K562 (cell line): ENCODE measurements at regions not wholly inside any gene's neighbourhood (a gene's known extent, or its start where the extent isn't known, plus 50 kb on each side); places are given as distances from the start of the nearest gene placed in this dataset.

Source experiments
- CEBPB ChIP-seq: fragments of 450-650 bp; IDR thresholded peaks from 2 replicates; pipeline ENCODE4 v1.6.1; 2016; ENCODE audit warnings: missing genetic modification characterization, missing compliant biosample characterization
- GTF2A2 ChIP-seq: IDR thresholded peaks from 2 replicates; pipeline ENCODE4 v1.6.1; 2016; ENCODE audit warnings: mild to moderate bottlenecking, missing genetic modification characterization, missing compliant biosample characterization
- HNRNPUL1 ChIP-seq: fragments of 200-400 bp; formaldehyde crosslinking; IDR thresholded peaks from 2 replicates; pipeline ENCODE4 v1.6.1; 2017; ENCODE audit warnings: low read length
- KDM1A ChIP-seq, 2 experiments: fragments of 450-650 bp; IDR thresholded peaks; 2 replicates each; pipeline ENCODE4 v1.6.1; 2016; ENCODE audit warnings: mild to moderate bottlenecking in 2 of 2
- MED1 ChIP-seq: sonication (generic); formaldehyde crosslinking; IDR thresholded peaks from 2 replicates; pipeline ENCODE4 v1.8.1; 2023; ENCODE audit warnings: missing genetic modification reagents, borderline replicate concordance
- NFATC3 ChIP-seq: fragments of 450-650 bp; IDR thresholded peaks from 2 replicates; pipeline ENCODE4 v1.6.1; 2017; ENCODE audit warnings: mild to moderate bottlenecking
- PTRF ChIP-seq: fragments of 450-650 bp; IDR thresholded peaks from 2 replicates; pipeline ENCODE4 v1.6.1; 2016; ENCODE audit warnings: mild to moderate bottlenecking, missing genetic modification characterization, missing compliant biosample characterization
- RBM22 ChIP-seq: fragments of 200-400 bp; formaldehyde crosslinking; IDR thresholded peaks from 2 replicates; pipeline ENCODE4 v1.6.1; 2018; ENCODE audit warnings: low read length, low read depth; ENCODE audit not compliant: poor library complexity, severe bottlenecking
- RNF2 ChIP-seq: sonication (generic); IDR thresholded peaks from 2 replicates; pipeline ENCODE4 v1.6.1; 2016
- SRSF7 ChIP-seq: fragments of 200-400 bp; formaldehyde crosslinking; optimal IDR thresholded peaks from 2 replicates; pipeline ENCODE3; 2017; ENCODE audit warnings: mild to moderate bottlenecking, low read depth, low read length
- XRCC3 ChIP-seq: fragments of 450-650 bp; IDR thresholded peaks from 2 replicates; pipeline ENCODE4 v1.6.1; 2017; ENCODE audit warnings: mild to moderate bottlenecking, moderate library complexity
- ZNF316 ChIP-seq: fragments of 450-650 bp; IDR thresholded peaks from 2 replicates; pipeline ENCODE4 v1.6.1; 2016
- ZNF75A ChIP-seq: fragments of 450-650 bp; formaldehyde crosslinking; IDR thresholded peaks from 2 replicates; pipeline ENCODE4 v1.4.0; 2020; ENCODE audit warnings: mild to moderate bottlenecking
- ZNF830 ChIP-seq: fragments of 250-450 bp; sonication (Bioruptor Pico); IDR thresholded peaks from 2 replicates; pipeline ENCODE4 v1.5.0; 2021; ENCODE audit warnings: mild to moderate bottlenecking
- TF ChIP-seq, protein P1 (sequence below): IDR thresholded peaks from 2 replicates; pipeline ENCODE4 v1.6.1; 2014; ENCODE audit warnings: antibody characterized with exemption
- TF ChIP-seq, protein P2 (sequence below): sonication (generic); formaldehyde crosslinking; IDR thresholded peaks from 2 replicates; pipeline ENCODE4 v1.9.0; 2022; ENCODE audit warnings: mild to moderate bottlenecking, missing genetic modification reagents
- TF ChIP-seq, protein P3 (sequence below), 2 experiments: fragments of 250-450 bp in 1 of 2; fragments of 450-650 bp in 1 of 2; sonication (Bioruptor Pico) in 1 of 2; IDR thresholded peaks; 2 replicates each; pipeline versions ENCODE4 v1.6.1 to v1.8.0; 2016 to 2021; ENCODE audit warnings: mild to moderate bottlenecking in 2 of 2, moderate library complexity in 2 of 2, missing compliant biosample characterization in 1 of 2, missing genetic modification characterization in 1 of 2
- TF ChIP-seq, protein P4 (sequence below): fragments of 450-650 bp; formaldehyde crosslinking; conservative IDR thresholded peaks from 2 replicates; pipeline ENCODE4 v1.4.0; 2022; ENCODE audit warnings: mild to moderate bottlenecking, missing genetic modification characterization
- TF ChIP-seq, protein P5 (sequence below), 2 experiments: fragments of 450-650 bp; conservative IDR thresholded peaks; 2 replicates each; pipeline ENCODE4 v1.6.1; 2017; ENCODE audit warnings: mild to moderate bottlenecking in 2 of 2, moderate library complexity in 2 of 2
- TF ChIP-seq, protein P6 (sequence below): fragments of 450-650 bp; IDR thresholded peaks from 2 replicates; pipeline ENCODE4 v1.6.1; 2014; ENCODE audit warnings: low read depth, mild to moderate bottlenecking, moderate library complexity, borderline replicate concordance
- TF ChIP-seq, protein P7 (sequence below): IDR thresholded peaks from 2 replicates; pipeline ENCODE4 v1.6.1; 2016; ENCODE audit warnings: missing genetic modification characterization, missing compliant biosample characterization

DNA sequence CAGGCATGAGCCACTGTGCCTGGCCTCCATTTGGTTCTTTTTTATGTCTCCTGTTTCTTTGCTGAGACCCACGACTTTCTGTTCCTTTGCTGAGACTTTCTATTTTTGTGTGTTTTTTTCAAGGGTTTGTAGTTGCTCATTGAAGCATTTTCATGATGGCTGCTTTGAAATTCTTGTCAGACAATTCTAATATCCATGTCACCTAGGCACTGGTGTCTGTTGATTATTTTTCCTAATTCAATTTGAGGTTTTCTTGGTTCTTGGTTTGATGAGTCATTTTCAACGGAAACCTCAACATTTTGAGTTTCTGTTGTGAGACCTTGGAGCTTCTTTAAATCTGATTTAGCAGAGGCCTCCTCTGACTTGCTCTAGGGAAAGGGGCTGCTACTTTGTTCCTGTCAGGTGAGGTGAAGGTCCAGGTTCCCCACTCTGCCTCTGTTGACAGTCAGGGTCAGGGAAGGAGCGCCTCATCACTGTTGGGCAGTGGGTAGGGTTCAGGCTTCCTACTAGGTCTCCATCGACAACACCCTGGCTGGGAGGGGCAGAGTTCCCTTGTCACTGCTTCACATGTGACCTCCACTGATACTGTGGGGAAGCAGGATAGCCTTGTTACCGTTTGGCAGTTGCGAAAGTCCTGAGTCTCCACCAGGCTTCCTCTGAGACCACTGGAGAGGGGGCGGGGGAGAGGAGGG, 66.1 kb upstream of the SMOX start (continued):
- TF ChIP-seq GTF2A2 (tag) (no peak), RBM22 (no peak), MED1 (CRISPR knock-in tag) (no peak), CEBPB (peak; percentile 81), ZNF75A (CRISPR knock-in tag) (no peak), XRCC3 (no peak), ZNF316 (peak; percentile 55; the same call in 1 of the 2 replicates), HNRNPUL1 (no peak), ZNF830 (CRISPR knock-in tag) (no peak), NFATC3 (no peak), RNF2 (peak; percentile 77), PTRF (tag) (peak; percentile 67; the same call in 1 of the 2 replicates), SRSF7 (no peak), KDM1A (IDR thresholded peaks at IDR 0.05) (peak; percentile 69 to 79)
- TF ChIP-seq, protein P1, sequence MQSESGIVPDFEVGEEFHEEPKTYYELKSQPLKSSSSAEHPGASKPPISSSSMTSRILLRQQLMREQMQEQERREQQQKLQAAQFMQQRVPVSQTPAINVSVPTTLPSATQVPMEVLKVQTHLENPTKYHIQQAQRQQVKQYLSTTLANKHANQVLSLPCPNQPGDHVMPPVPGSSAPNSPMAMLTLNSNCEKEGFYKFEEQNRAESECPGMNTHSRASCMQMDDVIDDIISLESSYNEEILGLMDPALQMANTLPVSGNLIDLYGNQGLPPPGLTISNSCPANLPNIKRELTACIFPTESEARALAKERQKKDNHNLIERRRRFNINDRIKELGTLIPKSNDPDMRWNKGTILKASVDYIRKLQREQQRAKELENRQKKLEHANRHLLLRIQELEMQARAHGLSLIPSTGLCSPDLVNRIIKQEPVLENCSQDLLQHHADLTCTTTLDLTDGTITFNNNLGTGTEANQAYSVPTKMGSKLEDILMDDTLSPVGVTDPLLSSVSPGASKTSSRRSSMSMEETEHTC = peak; percentile 84
- TF ChIP-seq, protein P2, sequence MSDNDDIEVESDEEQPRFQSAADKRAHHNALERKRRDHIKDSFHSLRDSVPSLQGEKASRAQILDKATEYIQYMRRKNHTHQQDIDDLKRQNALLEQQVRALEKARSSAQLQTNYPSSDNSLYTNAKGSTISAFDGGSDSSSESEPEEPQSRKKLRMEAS (CRISPR knock-in tag) = peak; percentile 17; the same call in 1 of the 2 replicates
- TF ChIP-seq, protein P3, sequence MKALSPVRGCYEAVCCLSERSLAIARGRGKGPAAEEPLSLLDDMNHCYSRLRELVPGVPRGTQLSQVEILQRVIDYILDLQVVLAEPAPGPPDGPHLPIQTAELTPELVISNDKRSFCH (CRISPR knock-in tag; IDR thresholded peaks at IDR 0.05) = no peak
- TF ChIP-seq, protein P3 (tag; IDR thresholded peaks at IDR 0.05) = no peak
- TF ChIP-seq, protein P4, sequence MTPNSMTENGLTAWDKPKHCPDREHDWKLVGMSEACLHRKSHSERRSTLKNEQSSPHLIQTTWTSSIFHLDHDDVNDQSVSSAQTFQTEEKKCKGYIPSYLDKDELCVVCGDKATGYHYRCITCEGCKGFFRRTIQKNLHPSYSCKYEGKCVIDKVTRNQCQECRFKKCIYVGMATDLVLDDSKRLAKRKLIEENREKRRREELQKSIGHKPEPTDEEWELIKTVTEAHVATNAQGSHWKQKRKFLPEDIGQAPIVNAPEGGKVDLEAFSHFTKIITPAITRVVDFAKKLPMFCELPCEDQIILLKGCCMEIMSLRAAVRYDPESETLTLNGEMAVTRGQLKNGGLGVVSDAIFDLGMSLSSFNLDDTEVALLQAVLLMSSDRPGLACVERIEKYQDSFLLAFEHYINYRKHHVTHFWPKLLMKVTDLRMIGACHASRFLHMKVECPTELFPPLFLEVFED (CRISPR knock-in tag) = 0 out of 2 replicates have a peak, but pooled peaks have one; percentile 8
- TF ChIP-seq, protein P5, sequence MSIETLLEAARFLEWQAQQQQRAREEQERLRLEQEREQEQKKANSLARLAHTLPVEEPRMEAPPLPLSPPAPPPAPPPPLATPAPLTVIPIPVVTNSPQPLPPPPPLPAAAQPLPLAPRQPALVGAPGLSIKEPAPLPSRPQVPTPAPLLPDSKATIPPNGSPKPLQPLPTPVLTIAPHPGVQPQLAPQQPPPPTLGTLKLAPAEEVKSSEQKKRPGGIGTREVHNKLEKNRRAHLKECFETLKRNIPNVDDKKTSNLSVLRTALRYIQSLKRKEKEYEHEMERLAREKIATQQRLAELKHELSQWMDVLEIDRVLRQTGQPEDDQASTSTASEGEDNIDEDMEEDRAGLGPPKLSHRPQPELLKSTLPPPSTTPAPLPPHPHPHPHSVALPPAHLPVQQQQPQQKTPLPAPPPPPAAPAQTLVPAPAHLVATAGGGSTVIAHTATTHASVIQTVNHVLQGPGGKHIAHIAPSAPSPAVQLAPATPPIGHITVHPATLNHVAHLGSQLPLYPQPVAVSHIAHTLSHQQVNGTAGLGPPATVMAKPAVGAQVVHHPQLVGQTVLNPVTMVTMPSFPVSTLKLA (conservative IDR thresholded peaks at IDR 0.05) = peak; percentile 39 to 65; a peak in 2 of 4 replicates
- TF ChIP-seq, protein P6, sequence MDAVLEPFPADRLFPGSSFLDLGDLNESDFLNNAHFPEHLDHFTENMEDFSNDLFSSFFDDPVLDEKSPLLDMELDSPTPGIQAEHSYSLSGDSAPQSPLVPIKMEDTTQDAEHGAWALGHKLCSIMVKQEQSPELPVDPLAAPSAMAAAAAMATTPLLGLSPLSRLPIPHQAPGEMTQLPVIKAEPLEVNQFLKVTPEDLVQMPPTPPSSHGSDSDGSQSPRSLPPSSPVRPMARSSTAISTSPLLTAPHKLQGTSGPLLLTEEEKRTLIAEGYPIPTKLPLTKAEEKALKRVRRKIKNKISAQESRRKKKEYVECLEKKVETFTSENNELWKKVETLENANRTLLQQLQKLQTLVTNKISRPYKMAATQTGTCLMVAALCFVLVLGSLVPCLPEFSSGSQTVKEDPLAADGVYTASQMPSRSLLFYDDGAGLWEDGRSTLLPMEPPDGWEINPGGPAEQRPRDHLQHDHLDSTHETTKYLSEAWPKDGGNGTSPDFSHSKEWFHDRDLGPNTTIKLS = no peak
- TF ChIP-seq, protein P7, sequence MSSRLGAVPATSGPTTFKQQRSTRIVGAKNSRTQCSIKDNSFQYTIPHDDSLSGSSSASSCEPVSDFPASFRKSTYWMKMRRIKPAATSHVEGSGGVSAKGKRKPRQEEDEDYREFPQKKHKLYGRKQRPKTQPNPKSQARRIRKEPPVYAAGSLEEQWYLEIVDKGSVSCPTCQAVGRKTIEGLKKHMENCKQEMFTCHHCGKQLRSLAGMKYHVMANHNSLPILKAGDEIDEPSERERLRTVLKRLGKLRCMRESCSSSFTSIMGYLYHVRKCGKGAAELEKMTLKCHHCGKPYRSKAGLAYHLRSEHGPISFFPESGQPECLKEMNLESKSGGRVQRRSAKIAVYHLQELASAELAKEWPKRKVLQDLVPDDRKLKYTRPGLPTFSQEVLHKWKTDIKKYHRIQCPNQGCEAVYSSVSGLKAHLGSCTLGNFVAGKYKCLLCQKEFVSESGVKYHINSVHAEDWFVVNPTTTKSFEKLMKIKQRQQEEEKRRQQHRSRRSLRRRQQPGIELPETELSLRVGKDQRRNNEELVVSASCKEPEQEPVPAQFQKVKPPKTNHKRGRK (tag) = no peak
